DND-41 (cell line): ENCODE measurements at regions not wholly inside any gene's neighbourhood (a gene's known extent, or its start where the extent isn't known, plus 50 kb on each side); places are given as distances from the start of the nearest gene placed in this dataset.

Experiments used
- EZH2 ChIP-seq: IDR thresholded peaks from 3 replicates; pipeline ENCODE4 v1.6.1; 2012; ENCODE audit warnings: borderline replicate concordance, low read depth, mild to moderate bottlenecking, moderate library complexity, low read length, inconsistent platforms; ENCODE audit not compliant: severe bottlenecking
- TF ChIP-seq, protein P1 (sequence below): IDR thresholded peaks from 2 replicates; pipeline ENCODE4 v1.5.1; 2012; ENCODE audit warnings: borderline replicate concordance, low read length, moderate library complexity, mild to moderate bottlenecking; ENCODE audit not compliant: poor library complexity, severe bottlenecking; ENCODE audit errors: extremely low read depth

DNA sequence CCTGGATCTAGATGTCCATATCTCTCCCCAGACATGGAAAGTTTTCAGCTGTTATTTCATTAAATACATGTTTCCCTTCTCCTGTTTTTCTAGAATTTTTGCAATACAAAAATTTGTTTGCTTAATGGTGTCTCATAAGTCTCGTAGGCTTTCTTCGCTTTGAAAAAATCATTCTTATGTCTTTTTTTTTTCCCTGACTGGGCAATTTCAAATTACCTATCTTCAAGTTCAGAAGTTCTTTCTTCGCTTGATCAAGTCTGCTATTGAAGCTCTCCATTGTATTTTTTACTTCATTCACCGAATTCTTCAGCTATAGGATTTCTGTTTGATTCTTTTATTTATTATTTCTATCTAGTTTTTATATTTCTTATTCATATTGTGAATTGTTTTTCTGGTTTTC, 130.2 kb upstream of the WSCD2 start:
- TF ChIP-seq, protein P1, sequence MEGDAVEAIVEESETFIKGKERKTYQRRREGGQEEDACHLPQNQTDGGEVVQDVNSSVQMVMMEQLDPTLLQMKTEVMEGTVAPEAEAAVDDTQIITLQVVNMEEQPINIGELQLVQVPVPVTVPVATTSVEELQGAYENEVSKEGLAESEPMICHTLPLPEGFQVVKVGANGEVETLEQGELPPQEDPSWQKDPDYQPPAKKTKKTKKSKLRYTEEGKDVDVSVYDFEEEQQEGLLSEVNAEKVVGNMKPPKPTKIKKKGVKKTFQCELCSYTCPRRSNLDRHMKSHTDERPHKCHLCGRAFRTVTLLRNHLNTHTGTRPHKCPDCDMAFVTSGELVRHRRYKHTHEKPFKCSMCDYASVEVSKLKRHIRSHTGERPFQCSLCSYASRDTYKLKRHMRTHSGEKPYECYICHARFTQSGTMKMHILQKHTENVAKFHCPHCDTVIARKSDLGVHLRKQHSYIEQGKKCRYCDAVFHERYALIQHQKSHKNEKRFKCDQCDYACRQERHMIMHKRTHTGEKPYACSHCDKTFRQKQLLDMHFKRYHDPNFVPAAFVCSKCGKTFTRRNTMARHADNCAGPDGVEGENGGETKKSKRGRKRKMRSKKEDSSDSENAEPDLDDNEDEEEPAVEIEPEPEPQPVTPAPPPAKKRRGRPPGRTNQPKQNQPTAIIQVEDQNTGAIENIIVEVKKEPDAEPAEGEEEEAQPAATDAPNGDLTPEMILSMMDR: no peak
- TF ChIP-seq EZH2: no peak
